Panc1 (cell line): ENCODE measurements at regions not wholly inside any gene's neighbourhood (a gene's known extent, or its start where the extent isn't known, plus 50 kb on each side); places are given as distances from the start of the nearest gene placed in this dataset.

ENCODE experiments used
- ATAC-seq: fragments of 200-7000 bp; cut with Tn5 transposase; 2 replicates; pipeline ENCODE4 v1.9.1; 2020; ENCODE audit warnings: mild to moderate bottlenecking, moderate library complexity
- BruUV-seq: library from RNA; stranded (reverse); fragments of 400-500 nt; replicated peaks from 2 replicates; lab custom pipeline; 2021; lab: Mats Ljungman, UMichigan
- CTCF ChIA-PET: fragments of 300-600 bp; sonication (Branson Sonifier 250); formaldehyde crosslinking; loops from one replicate; lab custom pipeline; 2022; ENCODE audit warnings: antibody characterized with exemption; lab: Charles Lee
- POLR2A ChIA-PET: fragments of 300-600 bp; sonication (Branson Sonifier 250); formaldehyde crosslinking; loops from one replicate; lab custom pipeline; 2022; ENCODE audit warnings: antibody characterized with exemption; lab: Charles Lee
- DNase-seq: peaks from one replicate; pipeline ENCODE4 v3.0.0-alpha.2; 2010; ENCODE audit warnings: low read depth, low spot score
- H3K27ac ChIP-seq: 2 replicates; pipeline ENCODE4 v1.5.1; 2011; ENCODE audit warnings: mild to moderate bottlenecking, low read length, inconsistent platforms
- H3K27me3 ChIP-seq: fragments of 200-500 bp; sonication (Bioruptor generic); 2 replicates; pipeline ENCODE4 v1.6.0; 2014; ENCODE audit warnings: low read length, inconsistent platforms; ENCODE audit not compliant: control insufficient read depth, insufficient read depth
- H3K36me3 ChIP-seq: fragments of 200-500 bp; sonication (Bioruptor generic); 2 replicates; pipeline ENCODE4 v1.5.1; 2014; ENCODE audit warnings: inconsistent platforms, mild to moderate bottlenecking, low read length, moderate library complexity; ENCODE audit not compliant: control insufficient read depth, insufficient read depth
- H3K4me1 ChIP-seq: 2 replicates; pipeline ENCODE4 v1.5.1; 2011; ENCODE audit warnings: inconsistent platforms, mild to moderate bottlenecking, low read length, moderate library complexity; ENCODE audit not compliant: control insufficient read depth, insufficient read depth
- H3K4me3 ChIP-seq, 2 experiments: 2 replicates each; pipeline ENCODE4 v1.5.1; 2011 to 2012; ENCODE audit warnings: low read depth in 2 of 2, low read length in 2 of 2, mild to moderate bottlenecking in 2 of 2, inconsistent platforms in 1 of 2, moderate library complexity in 1 of 2
- H3K9me3 ChIP-seq: fragments of 200-500 bp; sonication (Bioruptor generic); 2 replicates; pipeline ENCODE4 v1.5.1; 2014; ENCODE audit warnings: low read depth, mild to moderate bottlenecking, inconsistent platforms, low read length, moderate library complexity; ENCODE audit not compliant: control insufficient read depth, insufficient read depth
- CTCF ChIP-seq: fragments of 450-650 bp; IDR thresholded peaks from 2 replicates; pipeline ENCODE4 v1.5.1; 2017; ENCODE audit warnings: mild to moderate bottlenecking
- POLR2AphosphoS5 ChIP-seq: IDR thresholded peaks from 2 replicates; pipeline ENCODE4 v1.6.1; 2012; ENCODE audit warnings: mild to moderate bottlenecking, low read depth, low read length, moderate library complexity
- REST ChIP-seq, 2 experiments: IDR thresholded peaks; 2 replicates each; pipeline ENCODE4 v1.6.1; 2011 to 2012; ENCODE audit warnings: low read depth in 2 of 2, control low read depth in 1 of 2, low read length in 1 of 2, mild to moderate bottlenecking in 1 of 2, moderate library complexity in 1 of 2; ENCODE audit not compliant: insufficient read depth in 1 of 2
- SIN3A ChIP-seq: IDR thresholded peaks from 2 replicates; pipeline ENCODE4 v1.6.1; 2012; ENCODE audit warnings: low read depth, mild to moderate bottlenecking, low read length, moderate library complexity, borderline replicate concordance; ENCODE audit not compliant: insufficient read depth
- TCF7L2 ChIP-seq: IDR thresholded peaks from 2 replicates; pipeline ENCODE4 v1.6.1; 2011; ENCODE audit warnings: mild to moderate bottlenecking, low read depth, low read length, inconsistent platforms
- in situ Hi-C: cut with HindIII; loops from 2 replicates; pipeline ENCODE4 v1.10.0; 2016; ENCODE audit warnings: low sequenced_read_pairs, low pct_unique_long_range_greater_than_20kb
- intact Hi-C: fragments of 100-400 bp; cut with micrococcal nuclease; formaldehyde crosslinking; loops from one replicate; pipeline ENCODE4 v1.10.0; 2022; ENCODE audit not compliant: unreplicated experiment

- BruUV-seq, result no TSS peak
- Histone ChIP-seq H3K4me3 (no peak overlapping the region), H3K9me3 (no peaks in the 10 kb centered on the region), H3K27me3 (no peaks in the 10 kb centered on the region), H3K27ac (peak overlapping the region; percentile 79), H3K36me3 (no peaks in the 10 kb centered on the region), H3K4me1 (peaks cover 82% of the 10 kb centered on the region)
- DNase-seq (no peak), ATAC-seq (no peak)
- CTCF ChIA-PET, result interaction anchor here (0.7 kb wide), 1 partner anchor 11 kb away, joined by 5 read pairs; no protein-coding TSS in a partner anchor
- intact Hi-C loops (no loop called here), in situ Hi-C loops (no loop called here)
- TF ChIP-seq TCF7L2 (no peak), CTCF (no peak), SIN3A (no peak), POLR2AphosphoS5 (no peak; the same call in 1 of the 2 replicates), REST (IDR thresholded peaks at IDR 0.05; ENCODE audit: insufficient read depth in 1 of 2, low read depth in 2 of 2, low read length in 1 of 2) (no peak)
- POLR2A ChIA-PET, result no interaction called here
These were observed 265.3 kb downstream of the SEC14L1 start for GRCh38 chr17:77405867-77406732.

GRCh38 chr17:77407321-77408277 lies 266.8 kb downstream of the SEC14L1 start:
- ChIA-PET POLR2A (interaction anchor here (0.5 kb wide), 1 partner anchor 22 kb away, joined by 3 read pairs; no protein-coding TSS in a partner anchor), CTCF (no interaction called here)
- H3K36me3 ChIP-seq, result no peaks in the 10 kb centered on the region
- in situ Hi-C loops, result no loop called here
- H3K27ac ChIP-seq, result peak overlapping the region; percentile 20
- intact Hi-C loops, result no loop called here
- peaks cover 83% of the 10 kb centered on the region for H3K4me1 ChIP-seq
- ATAC-seq (no peak), DNase-seq (no peak)
- H3K27me3 ChIP-seq, result no peaks in the 10 kb centered on the region
- BruUV-seq, result no TSS peak
- TF ChIP-seq TCF7L2 (no peak), SIN3A (no peak), POLR2AphosphoS5 (no peak; the same call in 1 of the 2 replicates), REST (IDR thresholded peaks at IDR 0.05; ENCODE audit: insufficient read depth in 1 of 2, low read depth in 2 of 2, low read length in 1 of 2) (no peak), CTCF (no peak)
- H3K9me3 ChIP-seq, result no peaks in the 10 kb centered on the region
- H3K4me3 ChIP-seq, result no peak overlapping the region
